Heart left ventricle (tissue), 16 donors: ENCODE measurements at regions not wholly inside any gene's neighbourhood (a gene's known extent, or its start where the extent isn't known, plus 50 kb on each side); places are given as distances from the start of the nearest gene placed in this dataset.
A peak's percentile ranks its signal among the peaks of the same experiment; 100 is the strongest.

Experiments used
- ATAC-seq, 4 donors: fragments of 200-7000 bp; cut with Tn5 transposase; one replicate each; pipeline ENCODE4 v1.9.1; 2020 to 2022; ENCODE audit warnings: moderate library complexity in 4 of 4, mild to moderate bottlenecking in 3 of 4, moderate number of reproducible peaks in 1 of 4
- DNase-seq, 5 donors: peaks; one replicate each; pipeline ENCODE4 v3.0.0-alpha.2; 2020
- H3K27ac ChIP-seq, 12 donors: fragments of 200-600 bp; sonication (generic) in 4 of 12; one replicate each; pipeline versions ENCODE4 v1.5.0 to v1.8.0; 2016 to 2022; ENCODE audit warnings: mild to moderate bottlenecking in 2 of 12
- H3K27me3 ChIP-seq, 9 donors: fragments of 200-600 bp; sonication (generic) in 2 of 9; one replicate each; pipeline versions ENCODE4 v1.5.1 to v1.8.0; 2016 to 2022; ENCODE audit warnings: mild to moderate bottlenecking in 3 of 9
- H3K36me3 ChIP-seq, 9 donors: fragments of 200-600 bp; sonication (generic) in 2 of 9; one replicate each; pipeline versions ENCODE4 v1.5.0 to v1.8.0; 2018 to 2022; ENCODE audit warnings: mild to moderate bottlenecking in 2 of 9
- H3K4me1 ChIP-seq, 12 donors: fragments of 200-600 bp; sonication (generic) in 4 of 12; one replicate each; pipeline versions ENCODE4 v1.5.0 to v1.8.0; 2016 to 2022; ENCODE audit warnings: mild to moderate bottlenecking in 3 of 12
- H3K4me3 ChIP-seq, 12 donors: fragments of 200-600 bp; sonication (generic) in 4 of 12; one replicate each; pipeline versions ENCODE4 v1.5.0 to v1.8.0; 2017 to 2022; ENCODE audit warnings: mild to moderate bottlenecking in 9 of 12, moderate library complexity in 4 of 12
- H3K9me3 ChIP-seq, 12 donors: fragments of 200-600 bp; sonication (generic) in 4 of 12; one replicate each; pipeline versions ENCODE4 v1.5.0 to v1.8.0; 2016 to 2022; ENCODE audit warnings: mild to moderate bottlenecking in 1 of 12
- CTCF ChIP-seq, 12 donors: fragments of 200-600 bp; sonication (generic) in 4 of 12; IDR thresholded peaks; one replicate each; pipeline versions ENCODE4 v1.5.0 to v1.8.0; 2018 to 2022; ENCODE audit warnings: antibody characterized with exemption in 12 of 12, mild to moderate bottlenecking in 5 of 12
- POLR2A ChIP-seq, 2 donors: fragments of 450-650 bp; IDR thresholded peaks; one replicate each; pipeline ENCODE4 v1.6.1; 2017; ENCODE audit warnings: antibody characterized with exemption in 2 of 2, mild to moderate bottlenecking in 2 of 2, moderate library complexity in 2 of 2
- WGBS, 4 donors: extraction: QIAGEN DNeasy Blood & Tissue Kit in 2 of 4; methylation state at CpG; one replicate each; pipeline versions ENCODE4 v1.1.5 to v1.1.7; 2013 to 2018; 5-methylcytosine and 5-hydroxymethylcytosine counted together
- intact Hi-C, 10 donors: fragments of 100-400 bp; cut with DNase I; formaldehyde crosslinking; loops; one replicate each; pipeline versions ENCODE4 v1.11.1 to v1.14.2; 2022
- donor health status: ischemic (EF 13 %, LVEDD 7.1; RV severe dilation, severe dysfunction).
- donor health status: healthy with polysubstance abuse.
- donor health status: DM: no; HTN: yes; CAD: no.
- donor health status: DM: no; HTN: no; CAD: no.
- donor health status: ischemic (EF 25% LVEDD 6.9; RV normal size, moderate dysfunction).
- donor health status: ischemic (EF 25% LVEDD 5.7; RV mildly dilated, moderate dysfunction).
- donor health status: healthy.
- donor health status: DM: yes; HTN: yes; CAD: no.
- donor health status: ischemic (EF 35%, LVEDD 5.7; RV mildly dilated, moderate dysfunction).
- donor health status: nonischemic (EF 11% LVEDD 7.7; RV severe dilation, severe dysfunction).
- donor health status: DM: yes; HTN: yes; CAD: no.
- donor health status: PGD.
- donor health status: ischemic (EF 29% LVEDD 5.4; RV normal size, mild dysfunction).
- donor health status: nonischemic (EF 23%, LVEDD 6.1; RV moderate dilation, normal function).

DNA sequence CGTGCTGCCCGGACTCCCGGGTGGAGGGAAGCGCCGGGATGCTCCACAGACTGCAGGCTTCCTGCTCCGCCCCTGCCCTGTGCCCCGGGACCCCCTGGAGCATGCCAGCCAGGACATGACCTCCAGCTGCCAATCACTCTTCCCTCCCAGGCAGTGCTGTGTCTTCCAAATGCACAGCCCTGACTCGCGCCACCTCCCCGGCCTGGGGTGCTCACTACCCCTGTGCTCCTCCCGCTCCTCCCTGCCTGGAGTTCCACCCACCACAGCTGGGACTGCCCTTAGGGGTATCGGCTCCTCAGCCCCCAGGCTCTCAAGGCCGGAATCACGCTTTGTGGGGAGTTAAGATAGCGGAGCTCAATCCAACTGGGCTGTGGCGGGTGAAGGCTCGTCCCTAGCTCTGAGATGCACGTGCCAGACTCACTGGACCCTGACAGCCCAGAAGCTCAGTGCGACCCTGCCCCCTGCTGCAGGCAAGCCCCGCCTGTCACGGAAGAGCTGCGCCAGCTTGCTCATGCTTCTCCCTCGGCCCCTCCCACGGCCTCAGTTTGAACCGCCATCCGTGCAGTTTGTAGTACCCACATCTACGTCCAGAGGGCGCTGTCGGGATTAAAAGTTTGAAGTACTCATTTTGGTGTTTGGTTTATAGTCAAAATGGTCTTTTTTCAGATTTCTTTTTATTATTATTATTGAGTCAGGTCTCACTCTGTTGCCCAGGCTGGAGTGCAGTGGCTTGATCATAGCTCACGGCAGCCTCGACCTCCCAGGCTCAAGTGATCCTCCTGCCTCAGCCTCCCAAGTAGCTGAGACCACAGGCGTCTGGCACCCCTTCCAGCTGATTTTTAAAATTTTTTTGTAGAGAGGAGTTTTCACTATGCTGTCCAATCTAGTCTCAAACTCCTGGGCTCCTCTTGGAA lies 142.5 kb upstream of the TCERG1L start:
- Histone ChIP-seq H3K4me1 (peaks cover 0 to 7% (median 0%) of the 10 kb centered on the region in 12 donors), H3K9me3 (no peaks in the 10 kb centered on the region), H3K27ac (no peak overlapping the region), H3K4me3 (peak overlapping the region in 10 of 12 donors; percentile 6 to 53 (median 35)), H3K27me3 (peaks cover 0 to 50% (median 26%) of the 10 kb centered on the region in 9 donors), H3K36me3 (no peaks in the 10 kb centered on the region)
- intact Hi-C loops, result loop anchor here in 7 of 10 donors (5.0 to 10.0 kb wide), 4 partner anchors 331 to 421 kb away; no protein-coding TSS in a partner anchor
- ATAC-seq (peak in 3 of 4 donors; percentile 65 to 69 (median 67)), DNase-seq (peak in 4 of 5 donors; percentile 36 to 57 (median 53))
- TF ChIP-seq POLR2A (IDR thresholded peaks at IDR 0.05) (no peak), CTCF (IDR thresholded peaks at IDR 0.05) (peak; percentile 74 to 91 (median 84))
- WGBS, 4 donors, result 11 to 13% (median 12%) methylated on average over 24 to 32 of the region's 32 CpGs

DNA sequence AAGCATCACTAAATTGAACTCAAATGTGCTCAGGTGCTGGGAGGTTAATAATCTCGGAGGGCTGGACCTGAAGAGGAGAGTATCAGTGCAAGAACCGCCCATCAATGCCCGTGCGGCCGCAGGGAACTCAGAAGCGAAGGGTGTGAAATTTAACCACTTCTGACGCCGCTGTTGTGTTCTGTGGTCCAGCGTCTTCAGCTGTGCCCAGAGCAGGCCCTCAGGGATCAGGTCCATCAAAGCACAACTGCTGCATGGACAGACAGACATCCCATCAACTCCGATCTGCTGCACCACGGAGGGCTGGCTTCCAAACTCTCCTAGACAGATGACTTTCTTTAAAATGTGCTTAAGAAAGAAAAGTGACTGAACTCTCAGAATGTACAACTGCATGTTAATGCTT lies 144.9 kb upstream of the TCERG1L start:
- H3K4me3 ChIP-seq, result no peak overlapping the region
- WGBS, 4 donors, result 53 to 67% (median 55%) methylated on average over 11 of the region's 11 CpGs
- H3K4me1 ChIP-seq, result peaks cover 0 to 7% (median 0%) of the 10 kb centered on the region in 12 donors
- ATAC-seq (no peak), DNase-seq (no peak)
- intact Hi-C loops, result loop anchor here in 5 of 10 donors (10.0 kb wide), 2 partner anchors 328 to 418 kb away; no protein-coding TSS in a partner anchor
- H3K9me3 ChIP-seq, result no peaks in the 10 kb centered on the region
- no peaks in the 10 kb centered on the region for H3K36me3 ChIP-seq
- peaks cover 0 to 56% (median 26%) of the 10 kb centered on the region in 9 donors for H3K27me3 ChIP-seq
- TF ChIP-seq POLR2A (IDR thresholded peaks at IDR 0.05), result no peak
- no peak for TF ChIP-seq CTCF (IDR thresholded peaks at IDR 0.05)
- H3K27ac ChIP-seq, result no peak overlapping the region

GRCh38 chr10:131461093-131461492 lies 149.6 kb upstream of the TCERG1L start:
- H3K9me3 ChIP-seq, result no peaks in the 10 kb centered on the region
- no peak for ATAC-seq
- no peaks in the 10 kb centered on the region for H3K4me1 ChIP-seq
- H3K4me3 ChIP-seq, result no peak overlapping the region
- peaks cover 0 to 46% (median 3%) of the 10 kb centered on the region in 9 donors for H3K27me3 ChIP-seq
- WGBS, 4 donors, result 40 to 52% (median 41%) methylated on average over 2 to 5 of the region's 5 CpGs
- intact Hi-C loops, result no loop called here
- no peak for TF ChIP-seq POLR2A (IDR thresholded peaks at IDR 0.05)
- TF ChIP-seq CTCF (IDR thresholded peaks at IDR 0.05), result no peak
- DNase-seq, result no peak
- H3K36me3 ChIP-seq, result no peaks in the 10 kb centered on the region
- no peak overlapping the region for H3K27ac ChIP-seq

GRCh38 chr10:131464789-131465188 lies 153.3 kb upstream of the TCERG1L start:
- ATAC-seq (no peak), DNase-seq (no peak)
- intact Hi-C loops, result no loop called here
- H3K4me1 ChIP-seq, result no peaks in the 10 kb centered on the region
- no peak overlapping the region for H3K4me3 ChIP-seq
- no peak overlapping the region for H3K27ac ChIP-seq
- H3K27me3 ChIP-seq, result peaks cover 0 to 37% (median 3%) of the 10 kb centered on the region in 9 donors
- TF ChIP-seq CTCF (IDR thresholded peaks at IDR 0.05), result no peak
- no peak for TF ChIP-seq POLR2A (IDR thresholded peaks at IDR 0.05)
- H3K36me3 ChIP-seq, result no peaks in the 10 kb centered on the region
- WGBS, 4 donors, result 63 to 83% (median 76%) methylated on average over 5 of the region's 5 CpGs
- H3K9me3 ChIP-seq, result no peaks in the 10 kb centered on the region
